H9 (cell line): ENCODE measurements at regions not wholly inside any gene's neighbourhood (a gene's known extent, or its start where the extent isn't known, plus 50 kb on each side); places are given as distances from the start of the nearest gene placed in this dataset.

ENCODE experiments used
- DNase-seq: peaks from one replicate; pipeline ENCODE4 v3.0.0-alpha.2; 2017
- H2AFZ ChIP-seq: one replicate; pipeline ENCODE4 v1.6.1; 2013; ENCODE audit warnings: mild to moderate bottlenecking, low read length, control low read depth, moderate library complexity
- H2AK5ac ChIP-seq: 2 replicates; pipeline ENCODE4 v1.6.1; 2013; ENCODE audit warnings: low read length, control low read depth, mixed read lengths; ENCODE audit not compliant: insufficient read length
- H2BK120ac ChIP-seq: one replicate; pipeline ENCODE4 v1.6.1; 2013; ENCODE audit warnings: low read depth, mild to moderate bottlenecking, low read length, control low read depth, inconsistent platforms; ENCODE audit not compliant: poor library complexity, severe bottlenecking
- H2BK12ac ChIP-seq: 2 replicates; pipeline ENCODE4 v1.6.1; 2013; ENCODE audit warnings: low read length, control low read depth, mixed read lengths, low read depth; ENCODE audit not compliant: insufficient read length
- H2BK15ac ChIP-seq: 2 replicates; pipeline ENCODE4 v1.6.1; 2013; ENCODE audit warnings: low read depth, low read length, control low read depth
- H2BK20ac ChIP-seq: one replicate; pipeline ENCODE4 v1.6.1; 2013; ENCODE audit warnings: low read depth, mild to moderate bottlenecking, low read length, control low read depth, inconsistent platforms; ENCODE audit not compliant: poor library complexity, severe bottlenecking
- H2BK5ac ChIP-seq: 2 replicates; pipeline ENCODE4 v1.6.1; 2013; ENCODE audit warnings: low read length, control low read depth, mixed read lengths; ENCODE audit not compliant: insufficient read length
- H3K14ac ChIP-seq: 2 replicates; pipeline ENCODE4 v1.6.1; 2013; ENCODE audit warnings: low read length, control low read depth; ENCODE audit not compliant: insufficient read depth
- H3K18ac ChIP-seq: 2 replicates; pipeline ENCODE4 v1.6.1; 2013; ENCODE audit warnings: low read depth, mild to moderate bottlenecking, mixed read lengths, low read length, control low read depth; ENCODE audit not compliant: insufficient read length
- H3K23ac ChIP-seq: 2 replicates; pipeline ENCODE4 v1.6.1; 2013; ENCODE audit warnings: low read length, control low read depth, mixed read lengths, low read depth; ENCODE audit not compliant: insufficient read length
- H3K23me2 ChIP-seq: 2 replicates; pipeline ENCODE4 v1.6.1; 2013; ENCODE audit warnings: low read depth, mild to moderate bottlenecking, mixed read lengths, low read length, control low read depth; ENCODE audit not compliant: insufficient read length, poor library complexity, severe bottlenecking
- H3K27ac ChIP-seq: 2 replicates; pipeline ENCODE4 v1.5.1; 2013; ENCODE audit warnings: low read length, control low read depth, mixed read lengths, low read depth; ENCODE audit not compliant: insufficient read length
- H3K27me3 ChIP-seq: 2 replicates; pipeline ENCODE4 v1.6.1; 2013; ENCODE audit warnings: low read length, control low read depth, inconsistent platforms; ENCODE audit not compliant: insufficient read depth
- H3K4ac ChIP-seq: 2 replicates; pipeline ENCODE4 v1.6.1; 2013; ENCODE audit warnings: low read depth, mild to moderate bottlenecking, control low read depth, inconsistent platforms, low read length, moderate library complexity
- H3K4me1 ChIP-seq: 2 replicates; pipeline ENCODE4 v1.6.1; 2013; ENCODE audit warnings: low read length, control low read depth, inconsistent platforms; ENCODE audit not compliant: insufficient read depth
- H3K4me2 ChIP-seq: 2 replicates; pipeline ENCODE4 v1.6.1; 2013; ENCODE audit warnings: low read length, control low read depth, mixed read lengths; ENCODE audit not compliant: insufficient read length, insufficient read depth
- H3K56ac ChIP-seq: 2 replicates; pipeline ENCODE4 v1.6.1; 2013; ENCODE audit warnings: low read depth, mild to moderate bottlenecking, mixed read lengths, low read length, control low read depth; ENCODE audit not compliant: insufficient read length
- H3K79me1 ChIP-seq: 2 replicates; pipeline ENCODE4 v1.6.1; 2013; ENCODE audit warnings: low read depth, mild to moderate bottlenecking, moderate library complexity, low read length, control low read depth, inconsistent platforms; ENCODE audit not compliant: insufficient read depth, poor library complexity, severe bottlenecking
- H3K79me2 ChIP-seq: 2 replicates; pipeline ENCODE4 v1.6.1; 2013; ENCODE audit warnings: low read length, control low read depth, inconsistent platforms; ENCODE audit not compliant: insufficient read depth
- H3K9ac ChIP-seq: 2 replicates; pipeline ENCODE4 v1.6.1; 2013; ENCODE audit warnings: low read length, control low read depth, mixed read lengths; ENCODE audit not compliant: insufficient read length; ENCODE audit errors: extremely low read depth
- H3K9me3 ChIP-seq: one replicate; pipeline ENCODE4 v1.6.1; 2013; ENCODE audit warnings: low read depth, low read length, inconsistent platforms; ENCODE audit not compliant: control insufficient read depth
- H3T11ph ChIP-seq: one replicate; pipeline ENCODE4 v1.6.1; 2013; ENCODE audit warnings: mild to moderate bottlenecking, low read length, control low read depth, inconsistent platforms
- H4K20me1 ChIP-seq: one replicate; pipeline ENCODE4 v1.6.1; 2013; ENCODE audit not compliant: control insufficient read depth, insufficient read length, insufficient read depth
- H4K5ac ChIP-seq: 2 replicates; pipeline ENCODE4 v1.6.1; 2013; ENCODE audit warnings: low read depth, mild to moderate bottlenecking, mixed read lengths, low read length, control low read depth; ENCODE audit not compliant: insufficient read length
- H4K8ac ChIP-seq: replicated peaks from 2 replicates; pipeline ENCODE4 v1.6.1; 2013; ENCODE audit warnings: low read length, control low read depth, mixed read lengths, low read depth; ENCODE audit not compliant: insufficient read length
- H4K91ac ChIP-seq: 2 replicates; pipeline ENCODE4 v1.6.1; 2013; ENCODE audit warnings: low read depth, mild to moderate bottlenecking, moderate library complexity, mixed read lengths, low read length, control low read depth; ENCODE audit not compliant: insufficient read length
- H3K27ac Mint-ChIP-seq, 3 experiments: 2 replicates in 2 of 3; 3 replicates in 1 of 3; pipeline ENCODE4 v1.8.0; 2020 to 2021; ENCODE audit warnings: mixed read lengths in 3 of 3, mild to moderate bottlenecking in 1 of 3, moderate library complexity in 1 of 3
- H3K27me3 Mint-ChIP-seq: 2 replicates; pipeline ENCODE4 v1.8.0; 2021; ENCODE audit warnings: low read depth, mild to moderate bottlenecking, moderate library complexity, mixed read lengths
- H3K36me3 Mint-ChIP-seq, 3 experiments: 2 replicates in 2 of 3; 3 replicates in 1 of 3; pipeline ENCODE4 v1.8.0; 2020 to 2021; ENCODE audit warnings: low read depth in 3 of 3, mixed read lengths in 3 of 3; ENCODE audit not compliant: insufficient read depth in 1 of 3
- H3K4me1 Mint-ChIP-seq, 2 experiments: 2 replicates each; pipeline ENCODE4 v1.8.0; 2020; ENCODE audit warnings: mixed read lengths in 2 of 2
- H3K4me3 Mint-ChIP-seq, 2 experiments: 2 replicates in 1 of 2; 3 replicates in 1 of 2; pipeline ENCODE4 v1.8.0; 2020 to 2021; ENCODE audit warnings: mild to moderate bottlenecking in 2 of 2, mixed read lengths in 2 of 2, moderate library complexity in 1 of 2
- H3K9me3 Mint-ChIP-seq, 2 experiments: 2 replicates in 1 of 2; 3 replicates in 1 of 2; pipeline ENCODE4 v1.8.0; 2020; ENCODE audit warnings: mild to moderate bottlenecking in 2 of 2, mixed read lengths in 2 of 2, moderate library complexity in 1 of 2
- WGBS: extraction: QIAGEN DNeasy Blood & Tissue Kit; methylation state at CpG from one replicate; pipeline ENCODE4 v1.1.7; 2013; ENCODE audit warnings: missing lambda C conversion rate, low lambda C conversion rate, mixed read lengths; ENCODE audit not compliant: insufficient read length; ENCODE audit errors: extremely low coverage; 5-methylcytosine and 5-hydroxymethylcytosine counted together
- TF ChIP-seq, protein P1 (sequence below): fragments of 200-600 bp; sonication (generic); conservative IDR thresholded peaks from 3 replicates; pipeline ENCODE4 v1.8.0; 2021; ENCODE audit warnings: antibody characterized with exemption, mild to moderate bottlenecking

DNA sequence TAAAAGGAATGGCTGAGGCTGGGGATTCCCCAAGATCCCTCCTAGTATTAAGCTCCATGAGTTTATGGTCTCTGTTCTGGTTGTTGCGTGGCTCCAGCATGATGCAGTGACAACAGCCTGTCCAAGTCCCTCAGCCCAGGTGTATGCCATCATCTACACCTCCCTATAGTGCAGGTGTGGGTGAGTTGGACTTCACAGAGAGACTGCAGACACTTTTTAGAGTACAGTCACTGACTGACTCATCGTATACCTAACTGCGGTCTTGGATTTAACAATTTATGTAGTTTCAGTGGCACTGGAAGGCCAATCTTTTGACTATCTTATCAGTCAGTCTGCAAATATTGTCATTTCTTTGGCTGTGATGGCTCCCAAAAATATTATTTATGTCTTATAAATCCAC lies 415.0 kb downstream of the TMX3 start:
- no CpG with 5 or more reads among the region's 3 CpGs for WGBS

More for the DNA sequence above, 415.0 kb downstream of the TMX3 start:
- Histone ChIP-seq H3K79me1 (no peaks in the 10 kb centered on the region), H3K27ac (no peak overlapping the region), H2BK5ac (no peak overlapping the region), H4K8ac (no peak overlapping the region), H4K20me1 (no peaks in the 10 kb centered on the region), H3T11ph (no peak overlapping the region), H3K23ac (no peak overlapping the region), H2BK12ac (no peak overlapping the region), H2AK5ac (no peak overlapping the region), H3K4me1 (no peaks in the 10 kb centered on the region), H2BK15ac (no peak overlapping the region), H3K14ac (no peak overlapping the region), H3K4me2 (no peak overlapping the region), H4K91ac (no peak overlapping the region), H2BK20ac (no peak overlapping the region), H3K9me3 (no peaks in the 10 kb centered on the region), H3K27me3 (no peaks in the 10 kb centered on the region), H3K23me2 (no peaks in the 10 kb centered on the region), H3K9ac (no peak overlapping the region), H2BK120ac (no peak overlapping the region), H3K79me2 (no peaks in the 10 kb centered on the region), H4K5ac (no peak overlapping the region), H3K4ac (no peak overlapping the region), H2AFZ (no peak overlapping the region), H3K18ac (no peak overlapping the region), H3K56ac (no peak overlapping the region)
- no peaks in the 10 kb centered on the region; a peak in 1 of 7 replicates for H3K36me3 Mint-ChIP-seq
- H3K27ac Mint-ChIP-seq = peak overlapping the region in 1 of 3 experiments; percentile 85; a peak in 2 of 7 replicates
- no peaks in the 10 kb centered on the region for H3K4me1 Mint-ChIP-seq
- no peak overlapping the region for H3K4me3 Mint-ChIP-seq
- H3K9me3 Mint-ChIP-seq = no peaks in the 10 kb centered on the region
- H3K27me3 Mint-ChIP-seq = no peaks in the 10 kb centered on the region
- no peak for DNase-seq
- TF ChIP-seq, protein P1, sequence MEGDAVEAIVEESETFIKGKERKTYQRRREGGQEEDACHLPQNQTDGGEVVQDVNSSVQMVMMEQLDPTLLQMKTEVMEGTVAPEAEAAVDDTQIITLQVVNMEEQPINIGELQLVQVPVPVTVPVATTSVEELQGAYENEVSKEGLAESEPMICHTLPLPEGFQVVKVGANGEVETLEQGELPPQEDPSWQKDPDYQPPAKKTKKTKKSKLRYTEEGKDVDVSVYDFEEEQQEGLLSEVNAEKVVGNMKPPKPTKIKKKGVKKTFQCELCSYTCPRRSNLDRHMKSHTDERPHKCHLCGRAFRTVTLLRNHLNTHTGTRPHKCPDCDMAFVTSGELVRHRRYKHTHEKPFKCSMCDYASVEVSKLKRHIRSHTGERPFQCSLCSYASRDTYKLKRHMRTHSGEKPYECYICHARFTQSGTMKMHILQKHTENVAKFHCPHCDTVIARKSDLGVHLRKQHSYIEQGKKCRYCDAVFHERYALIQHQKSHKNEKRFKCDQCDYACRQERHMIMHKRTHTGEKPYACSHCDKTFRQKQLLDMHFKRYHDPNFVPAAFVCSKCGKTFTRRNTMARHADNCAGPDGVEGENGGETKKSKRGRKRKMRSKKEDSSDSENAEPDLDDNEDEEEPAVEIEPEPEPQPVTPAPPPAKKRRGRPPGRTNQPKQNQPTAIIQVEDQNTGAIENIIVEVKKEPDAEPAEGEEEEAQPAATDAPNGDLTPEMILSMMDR = no peak
